ENCODE measurements at regions not wholly inside any gene's neighbourhood (a gene's known extent, or its start where the extent isn't known, plus 50 kb on each side); places are given as distances from the start of the nearest gene placed in this dataset.

- TF ChIP-seq STAT6 (CRISPR knock-in tag; conservative IDR thresholded peaks at IDR 0.05; ENCODE audit: low read depth) (no peak), CBFB (CRISPR knock-in tag; IDR thresholded peaks at IDR 0.05; ENCODE audit: low read depth) (no peak), ESRRA (CRISPR knock-in tag; IDR thresholded peaks at IDR 0.05; ENCODE audit: borderline replicate concordance) (no peak), ERG (CRISPR knock-in tag; IDR thresholded peaks at IDR 0.05) (no peak), PRRX2 (CRISPR knock-in tag; IDR thresholded peaks at IDR 0.05) (no peak)
These were observed 60.5 kb upstream of the ULK4 start (continued) for GRCh38 chr3:42022355-42022754.

- Mint-ChIP-seq H3K27me3 (ENCODE audit: low read depth) (no peaks in the 10 kb centered on the region), H3K36me3 (no peaks in the 10 kb centered on the region), H3K4me1 (peaks cover 51% of the 10 kb centered on the region), H3K4me3 (no peak overlapping the region), H3K9me3 (no peaks in the 10 kb centered on the region), H3K27ac (no peak overlapping the region)
- no peak for ATAC-seq
- TF ChIP-seq ELF4 (CRISPR knock-in tag; IDR thresholded peaks at IDR 0.05; ENCODE audit: low read depth), result no peak
- TF ChIP-seq EMX1 (CRISPR knock-in tag; IDR thresholded peaks at IDR 0.05), result no peak
- no peak for TF ChIP-seq GABPB1 (CRISPR knock-in tag; IDR thresholded peaks at IDR 0.05)
- no peak for TF ChIP-seq GRHL2 (CRISPR knock-in tag; IDR thresholded peaks at IDR 0.05; ENCODE audit: insufficient replicate concordance, severe bottlenecking)
- no peak for DNase-seq (ENCODE audit: low spot score)
- ChIA-PET CTCF (no interaction called here), POLR2A (no interaction called here)
These were observed 58.9 kb upstream of the ULK4 start for GRCh38 chr3:42020684-42021307.

- H3K9me3 Mint-ChIP-seq, result no peaks in the 10 kb centered on the region
- no peak overlapping the region for H3K4me3 Mint-ChIP-seq
- peak overlapping the region; percentile 14; the same call in 1 of the 2 replicates for H3K27ac Mint-ChIP-seq
- CTCF ChIA-PET, result interaction anchor here (0.6 to 0.9 kb wide), 2 partner anchors 33 to 74 kb away, joined by 3 to 7 read pairs; no protein-coding TSS in a partner anchor
- H3K36me3 Mint-ChIP-seq, result no peaks in the 10 kb centered on the region
- peaks cover 50% of the 10 kb centered on the region for H3K4me1 Mint-ChIP-seq
- POLR2A ChIA-PET, result no interaction called here
- TF ChIP-seq CTCF (IDR thresholded peaks at IDR 0.05) (no peak), RELA (CRISPR knock-in tag; IDR thresholded peaks at IDR 0.05; ENCODE audit: borderline replicate concordance) (no peak), ELF4 (CRISPR knock-in tag; IDR thresholded peaks at IDR 0.05; ENCODE audit: low read depth) (no peak), MLX (CRISPR knock-in tag; IDR thresholded peaks at IDR 0.05) (no peak), ESRRA (CRISPR knock-in tag; IDR thresholded peaks at IDR 0.05; ENCODE audit: borderline replicate concordance) (no peak), AFF4 (CRISPR knock-in tag; IDR thresholded peaks at IDR 0.05; ENCODE audit: borderline replicate concordance) (no peak), EMX1 (CRISPR knock-in tag; IDR thresholded peaks at IDR 0.05) (no peak), MXD4 (CRISPR knock-in tag; IDR thresholded peaks at IDR 0.05; ENCODE audit: borderline replicate concordance) (no peak)
- DNase-seq (ENCODE audit: low spot score) (no peak), ATAC-seq (no peak)
- no peaks in the 10 kb centered on the region; the same call in 1 of the 2 replicates for H3K27me3 Mint-ChIP-seq (ENCODE audit: low read depth)
These were observed 58.0 kb upstream of the ULK4 start for GRCh38 chr3:42019953-42020260.
